ENCODE measurements at regions not wholly inside any gene's neighbourhood (a gene's known extent, or its start where the extent isn't known, plus 50 kb on each side); places are given as distances from the start of the nearest gene placed in this dataset.

DNA sequence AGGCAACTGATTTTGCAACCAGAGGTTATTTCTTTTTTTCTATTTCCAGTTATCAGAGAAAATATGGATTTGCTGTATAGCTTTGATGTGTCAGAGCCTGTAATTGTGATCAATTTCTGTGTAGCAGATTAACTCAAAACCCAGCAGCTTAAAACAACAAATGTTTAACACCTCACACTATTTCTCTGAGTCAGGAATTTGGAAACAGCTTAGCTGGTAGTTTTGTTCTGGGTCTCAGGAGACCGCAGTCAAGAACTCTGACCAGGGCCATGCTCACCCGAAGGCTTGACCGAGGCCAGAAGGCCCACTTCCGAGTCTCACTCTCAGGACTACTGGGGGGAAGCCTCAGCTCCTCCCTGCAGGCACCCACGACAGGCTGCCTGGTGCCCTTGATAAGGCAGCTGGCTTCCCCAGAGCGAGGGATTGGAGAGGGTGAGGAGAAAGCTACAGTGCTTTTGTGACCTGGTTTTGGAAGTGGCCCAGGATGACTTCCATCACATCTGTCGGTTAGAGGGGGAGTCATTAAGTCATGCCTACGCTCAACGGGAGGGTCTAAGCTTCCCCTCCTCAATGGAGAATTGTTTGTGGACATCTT is 105.7 kb upstream of the SHH start:
- TF ChIP-seq JUND (IDR thresholded peaks at IDR 0.05) (no peak), EGR1 (IDR thresholded peaks at IDR 0.05; ENCODE audit: low read depth in 2 of 2) (no peak), FOXA1 (IDR thresholded peaks at IDR 0.05) (no peak), RAD21 (IDR thresholded peaks at IDR 0.05) (no peak), TAF1 (conservative IDR thresholded peaks at IDR 0.05) (no peak), YY1 (IDR thresholded peaks at IDR 0.05) (no peak), FOXA2 (IDR thresholded peaks at IDR 0.05) (no peak), RXRA (IDR thresholded peaks at IDR 0.05) (no peak)
- TF ChIP-seq, protein P1, sequence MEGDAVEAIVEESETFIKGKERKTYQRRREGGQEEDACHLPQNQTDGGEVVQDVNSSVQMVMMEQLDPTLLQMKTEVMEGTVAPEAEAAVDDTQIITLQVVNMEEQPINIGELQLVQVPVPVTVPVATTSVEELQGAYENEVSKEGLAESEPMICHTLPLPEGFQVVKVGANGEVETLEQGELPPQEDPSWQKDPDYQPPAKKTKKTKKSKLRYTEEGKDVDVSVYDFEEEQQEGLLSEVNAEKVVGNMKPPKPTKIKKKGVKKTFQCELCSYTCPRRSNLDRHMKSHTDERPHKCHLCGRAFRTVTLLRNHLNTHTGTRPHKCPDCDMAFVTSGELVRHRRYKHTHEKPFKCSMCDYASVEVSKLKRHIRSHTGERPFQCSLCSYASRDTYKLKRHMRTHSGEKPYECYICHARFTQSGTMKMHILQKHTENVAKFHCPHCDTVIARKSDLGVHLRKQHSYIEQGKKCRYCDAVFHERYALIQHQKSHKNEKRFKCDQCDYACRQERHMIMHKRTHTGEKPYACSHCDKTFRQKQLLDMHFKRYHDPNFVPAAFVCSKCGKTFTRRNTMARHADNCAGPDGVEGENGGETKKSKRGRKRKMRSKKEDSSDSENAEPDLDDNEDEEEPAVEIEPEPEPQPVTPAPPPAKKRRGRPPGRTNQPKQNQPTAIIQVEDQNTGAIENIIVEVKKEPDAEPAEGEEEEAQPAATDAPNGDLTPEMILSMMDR (IDR thresholded peaks at IDR 0.05; ENCODE audit: low read depth, low read length, missing input control), result no peak
- TF ChIP-seq, protein P2, sequence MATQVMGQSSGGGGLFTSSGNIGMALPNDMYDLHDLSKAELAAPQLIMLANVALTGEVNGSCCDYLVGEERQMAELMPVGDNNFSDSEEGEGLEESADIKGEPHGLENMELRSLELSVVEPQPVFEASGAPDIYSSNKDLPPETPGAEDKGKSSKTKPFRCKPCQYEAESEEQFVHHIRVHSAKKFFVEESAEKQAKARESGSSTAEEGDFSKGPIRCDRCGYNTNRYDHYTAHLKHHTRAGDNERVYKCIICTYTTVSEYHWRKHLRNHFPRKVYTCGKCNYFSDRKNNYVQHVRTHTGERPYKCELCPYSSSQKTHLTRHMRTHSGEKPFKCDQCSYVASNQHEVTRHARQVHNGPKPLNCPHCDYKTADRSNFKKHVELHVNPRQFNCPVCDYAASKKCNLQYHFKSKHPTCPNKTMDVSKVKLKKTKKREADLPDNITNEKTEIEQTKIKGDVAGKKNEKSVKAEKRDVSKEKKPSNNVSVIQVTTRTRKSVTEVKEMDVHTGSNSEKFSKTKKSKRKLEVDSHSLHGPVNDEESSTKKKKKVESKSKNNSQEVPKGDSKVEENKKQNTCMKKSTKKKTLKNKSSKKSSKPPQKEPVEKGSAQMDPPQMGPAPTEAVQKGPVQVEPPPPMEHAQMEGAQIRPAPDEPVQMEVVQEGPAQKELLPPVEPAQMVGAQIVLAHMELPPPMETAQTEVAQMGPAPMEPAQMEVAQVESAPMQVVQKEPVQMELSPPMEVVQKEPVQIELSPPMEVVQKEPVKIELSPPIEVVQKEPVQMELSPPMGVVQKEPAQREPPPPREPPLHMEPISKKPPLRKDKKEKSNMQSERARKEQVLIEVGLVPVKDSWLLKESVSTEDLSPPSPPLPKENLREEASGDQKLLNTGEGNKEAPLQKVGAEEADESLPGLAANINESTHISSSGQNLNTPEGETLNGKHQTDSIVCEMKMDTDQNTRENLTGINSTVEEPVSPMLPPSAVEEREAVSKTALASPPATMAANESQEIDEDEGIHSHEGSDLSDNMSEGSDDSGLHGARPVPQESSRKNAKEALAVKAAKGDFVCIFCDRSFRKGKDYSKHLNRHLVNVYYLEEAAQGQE (IDR thresholded peaks at IDR 0.05), result no peak
- TF ChIP-seq, protein P3, sequence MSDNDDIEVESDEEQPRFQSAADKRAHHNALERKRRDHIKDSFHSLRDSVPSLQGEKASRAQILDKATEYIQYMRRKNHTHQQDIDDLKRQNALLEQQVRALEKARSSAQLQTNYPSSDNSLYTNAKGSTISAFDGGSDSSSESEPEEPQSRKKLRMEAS (IDR thresholded peaks at IDR 0.05), result no peak
- TF ChIP-seq, protein P4, sequence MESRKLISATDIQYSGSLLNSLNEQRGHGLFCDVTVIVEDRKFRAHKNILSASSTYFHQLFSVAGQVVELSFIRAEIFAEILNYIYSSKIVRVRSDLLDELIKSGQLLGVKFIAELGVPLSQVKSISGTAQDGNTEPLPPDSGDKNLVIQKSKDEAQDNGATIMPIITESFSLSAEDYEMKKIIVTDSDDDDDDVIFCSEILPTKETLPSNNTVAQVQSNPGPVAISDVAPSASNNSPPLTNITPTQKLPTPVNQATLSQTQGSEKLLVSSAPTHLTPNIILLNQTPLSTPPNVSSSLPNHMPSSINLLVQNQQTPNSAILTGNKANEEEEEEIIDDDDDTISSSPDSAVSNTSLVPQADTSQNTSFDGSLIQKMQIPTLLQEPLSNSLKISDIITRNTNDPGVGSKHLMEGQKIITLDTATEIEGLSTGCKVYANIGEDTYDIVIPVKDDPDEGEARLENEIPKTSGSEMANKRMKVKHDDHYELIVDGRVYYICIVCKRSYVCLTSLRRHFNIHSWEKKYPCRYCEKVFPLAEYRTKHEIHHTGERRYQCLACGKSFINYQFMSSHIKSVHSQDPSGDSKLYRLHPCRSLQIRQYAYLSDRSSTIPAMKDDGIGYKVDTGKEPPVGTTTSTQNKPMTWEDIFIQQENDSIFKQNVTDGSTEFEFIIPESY (IDR thresholded peaks at IDR 0.05), result no peak
- TF ChIP-seq, protein P5, sequence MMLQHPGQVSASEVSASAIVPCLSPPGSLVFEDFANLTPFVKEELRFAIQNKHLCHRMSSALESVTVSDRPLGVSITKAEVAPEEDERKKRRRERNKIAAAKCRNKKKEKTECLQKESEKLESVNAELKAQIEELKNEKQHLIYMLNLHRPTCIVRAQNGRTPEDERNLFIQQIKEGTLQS (IDR thresholded peaks at IDR 0.05), result no peak
